ENCODE measurements at regions not wholly inside any gene's neighbourhood (a gene's known extent, or its start where the extent isn't known, plus 50 kb on each side); places are given as distances from the start of the nearest gene placed in this dataset.

DNA sequence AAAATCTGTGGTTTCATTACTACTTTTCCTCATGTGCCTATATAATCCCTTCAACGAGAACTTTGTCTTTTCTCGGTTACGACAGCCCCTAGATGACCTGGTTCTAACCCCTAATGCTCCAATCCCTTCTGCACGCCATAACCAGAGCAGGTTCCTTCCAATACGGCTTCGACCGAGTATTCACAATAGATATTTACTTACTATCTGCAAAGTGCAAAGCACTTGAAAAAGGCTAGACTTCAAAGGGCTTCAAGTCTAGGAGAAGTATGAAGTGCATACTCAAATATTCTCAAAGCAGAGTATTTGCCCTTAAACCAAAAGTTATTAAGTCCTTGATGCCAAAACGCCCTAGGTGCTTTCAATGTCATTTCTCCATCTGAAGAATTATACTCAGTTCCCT is 63.4 kb upstream of the NHSL1 start:
- ATAC-seq (no peak), DNase-seq (ENCODE audit: low spot score) (no peak), FAIRE-seq (no peak)
- Histone ChIP-seq H3K9ac (ENCODE audit: insufficient read depth, low read depth, low read length) (no peak overlapping the region), H3K79me2 (ENCODE audit: insufficient read depth, low read length) (peaks cover 93% of the 10 kb centered on the region), H3K9me3 (ENCODE audit: low read length) (no peaks in the 10 kb centered on the region), H3K36me3 (replicated peaks in 1 of 2; ENCODE audit: control insufficient read depth in 1 of 2, insufficient read depth in 2 of 2, low read length in 2 of 2) (no peaks in the 10 kb centered on the region), H3K4me3 (replicated peaks in 1 of 3; ENCODE audit: insufficient read depth in 1 of 3, low read depth in 2 of 3, low read length in 3 of 3) (no peak overlapping the region), H4K20me1 (ENCODE audit: insufficient read depth, low read length) (no peaks in the 10 kb centered on the region), H3K4me2 (ENCODE audit: low read depth, low read length) (no peak overlapping the region), H2AFZ (ENCODE audit: low read length) (no peak overlapping the region), H3K27me3 (ENCODE audit: control insufficient read depth in 1 of 2, insufficient read depth in 2 of 2, low read length in 2 of 2) (no peaks in the 10 kb centered on the region), H3K4me1 (ENCODE audit: insufficient read depth, low read length) (peaks cover 90% of the 10 kb centered on the region), H3K27ac (ENCODE audit: extremely low read length, insufficient read depth, low read length) (no peak overlapping the region)
- ChIA-PET POLR2A (no interaction called here), CTCF (ENCODE audit: low intra/inter-chr PET ratio, low total read pairs) (no interaction called here)
- WGBS (ENCODE audit: low lambda C conversion rate), result 85% methylated on average over 8 of the region's 8 CpGs
- in situ Hi-C loops (cut with HindIII; ENCODE audit: extremely low pct_ligation_motif_present, low pct_unique_long_range_greater_than_20kb), result no loop called here
- BruUV-seq (replicated peaks), result no TSS peak
- TF ChIP-seq ARNT (IDR thresholded peaks at IDR 0.05), result no peak
- TF ChIP-seq MED13 (CRISPR knock-in tag; IDR thresholded peaks at IDR 0.05), result no peak
- no peak for TF ChIP-seq PAWR (CRISPR knock-in tag; IDR thresholded peaks at IDR 0.05; ENCODE audit: borderline replicate concordance)
- TF ChIP-seq SMYD3 (CRISPR knock-in tag; IDR thresholded peaks at IDR 0.05), result no peak
- TF ChIP-seq TBL1XR1 (IDR thresholded peaks at IDR 0.05; ENCODE audit: borderline replicate concordance, low read length, partially characterized antibody), result no peak
- no peak for TF ChIP-seq MIER3 (CRISPR knock-in tag; IDR thresholded peaks at IDR 0.05; ENCODE audit: borderline replicate concordance)
- TF ChIP-seq MTA3 (CRISPR knock-in tag; IDR thresholded peaks at IDR 0.05), result no peak
- TF ChIP-seq ZNF329 (CRISPR knock-in tag; IDR thresholded peaks at IDR 0.05; ENCODE audit: low read depth), result no peak
- TF ChIP-seq SMAD3 (CRISPR knock-in tag; IDR thresholded peaks at IDR 0.05), result no peak
- no peak for TF ChIP-seq NFYC (CRISPR knock-in tag; IDR thresholded peaks at IDR 0.05)
- TF ChIP-seq, protein P1, sequence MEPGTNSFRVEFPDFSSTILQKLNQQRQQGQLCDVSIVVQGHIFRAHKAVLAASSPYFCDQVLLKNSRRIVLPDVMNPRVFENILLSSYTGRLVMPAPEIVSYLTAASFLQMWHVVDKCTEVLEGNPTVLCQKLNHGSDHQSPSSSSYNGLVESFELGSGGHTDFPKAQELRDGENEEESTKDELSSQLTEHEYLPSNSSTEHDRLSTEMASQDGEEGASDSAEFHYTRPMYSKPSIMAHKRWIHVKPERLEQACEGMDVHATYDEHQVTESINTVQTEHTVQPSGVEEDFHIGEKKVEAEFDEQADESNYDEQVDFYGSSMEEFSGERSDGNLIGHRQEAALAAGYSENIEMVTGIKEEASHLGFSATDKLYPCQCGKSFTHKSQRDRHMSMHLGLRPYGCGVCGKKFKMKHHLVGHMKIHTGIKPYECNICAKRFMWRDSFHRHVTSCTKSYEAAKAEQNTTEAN (CRISPR knock-in tag; conservative IDR thresholded peaks at IDR 0.05), result no peak
- intact Hi-C loops (cut with micrococcal nuclease; ENCODE audit: unreplicated experiment), result no loop called here
